ENCODE measurements at regions not wholly inside any gene's neighbourhood (a gene's known extent, or its start where the extent isn't known, plus 50 kb on each side); places are given as distances from the start of the nearest gene placed in this dataset.

GRCh38 chr20:48215536-48215935 is 430.3 kb upstream of the SULF2 start:
- TF ChIP-seq CTCF (IDR thresholded peaks at IDR 0.05) (no peak), POLR2A (IDR thresholded peaks at IDR 0.05) (no peak)
